RPMI8226 (cell line): ENCODE measurements at regions not wholly inside any gene's neighbourhood (a gene's known extent, or its start where the extent isn't known, plus 50 kb on each side); places are given as distances from the start of the nearest gene placed in this dataset.
"Not testable (repeated sequence)": the region's sequence is repeated elsewhere in the genome, so short reads cannot be mapped to it uniquely, and the experiment has no call there.

Source experiments
- DNase-seq: peaks from one replicate; pipeline ENCODE4 v3.0.0-alpha.2; 2015

GRCh38 chr2:40584432-40584831, 132.5 kb upstream of the SLC8A1 start:
- no peak for DNase-seq

GRCh38 chr2:40591774-40592173, 139.9 kb upstream of the SLC8A1 start:
- DNase-seq = no peak

- no peak for DNase-seq
These were observed 140.3 kb upstream of the SLC8A1 start for GRCh38 chr2:40592218-40592617.

GRCh38 chr2:40606862-40607261, 155.0 kb upstream of the SLC8A1 start:
- no peak for DNase-seq

GRCh38 chr2:40611196-40611595, 159.3 kb upstream of the SLC8A1 start:
- no peak for DNase-seq

- no peak for DNase-seq
These were observed 174.0 kb upstream of the SLC8A1 start for GRCh38 chr2:40625849-40626248.

- DNase-seq = no peak
These were observed 176.7 kb upstream of the SLC8A1 start for GRCh38 chr2:40628556-40628955.

- no peak for DNase-seq
These were observed 178.0 kb upstream of the SLC8A1 start for GRCh38 chr2:40629768-40630434.

- no peak for DNase-seq
These were observed 187.4 kb upstream of the SLC8A1 start for GRCh38 chr2:40639320-40639719.

- DNase-seq = no peak
These were observed 190.3 kb upstream of the SLC8A1 start for GRCh38 chr2:40642237-40642636.

GRCh38 chr2:40642726-40643125, 190.8 kb upstream of the SLC8A1 start:
- no peak for DNase-seq

GRCh38 chr2:40646642-40647041, 194.8 kb upstream of the SLC8A1 start:
- no peak for DNase-seq

GRCh38 chr2:40652155-40652554, 200.3 kb upstream of the SLC8A1 start:
- DNase-seq = no peak

- DNase-seq = no peak
These were observed 201.9 kb upstream of the SLC8A1 start for GRCh38 chr2:40653829-40654228.

GRCh38 chr2:40654346-40654745, 202.5 kb upstream of the SLC8A1 start:
- DNase-seq = no peak

GRCh38 chr2:40658941-40659340, 207.1 kb upstream of the SLC8A1 start:
- DNase-seq = no peak

- no peak for DNase-seq
These were observed 213.8 kb upstream of the SLC8A1 start for GRCh38 chr2:40665493-40666232.

- DNase-seq = no peak
These were observed 214.5 kb upstream of the SLC8A1 start for GRCh38 chr2:40666398-40666797.

- DNase-seq = no peak
These were observed 216.5 kb upstream of the SLC8A1 start for GRCh38 chr2:40668425-40668824.

- not testable (repeated sequence) for DNase-seq
These were observed 224.4 kb upstream of the SLC8A1 start for GRCh38 chr2:40676134-40676790.

GRCh38 chr2:40680547-40680946, 228.7 kb upstream of the SLC8A1 start:
- peak; percentile 9 for DNase-seq

- no peak for DNase-seq
These were observed 238.1 kb upstream of the SLC8A1 start for GRCh38 chr2:40690036-40690435.

GRCh38 chr2:40690525-40690924, 238.6 kb upstream of the SLC8A1 start:
- no peak for DNase-seq
